HG02885 (cell line): ENCODE measurements at regions not wholly inside any gene's neighbourhood (a gene's known extent, or its start where the extent isn't known, plus 50 kb on each side); places are given as distances from the start of the nearest gene placed in this dataset.

Source experiments
- ATAC-seq: cut with Tn5 transposase; IDR thresholded peaks from one replicate; pipeline ENCODE4 v1.9.1; 2021; ENCODE audit warnings: mild to moderate bottlenecking; ENCODE audit not compliant: unreplicated experiment, poor library complexity

GRCh38 chr3:162262129-162262528, 765.5 kb downstream of the OTOL1 start:
- ATAC-seq, result no peak

GRCh38 chr3:162263596-162263995, 767.0 kb downstream of the OTOL1 start:
- no peak for ATAC-seq

GRCh38 chr3:162269636-162270458, 773.2 kb downstream of the OTOL1 start:
- no peak for ATAC-seq

GRCh38 chr3:162274070-162274469, 777.5 kb downstream of the OTOL1 start:
- no peak for ATAC-seq

- ATAC-seq, result no peak
Measured at GRCh38 chr3:162278834-162279233, 782.2 kb downstream of the OTOL1 start.

GRCh38 chr3:162285259-162285658, 788.7 kb downstream of the OTOL1 start:
- ATAC-seq, result no peak

- ATAC-seq, result no peak
Measured at GRCh38 chr3:162287600-162287999, 791.0 kb downstream of the OTOL1 start.

GRCh38 chr3:162292409-162292808, 795.8 kb downstream of the OTOL1 start:
- ATAC-seq, result no peak

- no peak for ATAC-seq
Measured at GRCh38 chr3:162295323-162295983, 798.8 kb downstream of the OTOL1 start.

- ATAC-seq, result no peak
Measured at GRCh38 chr3:162302983-162303624, 806.5 kb downstream of the OTOL1 start.

- ATAC-seq, result no peak
Measured at GRCh38 chr3:162317046-162317445, 820.4 kb downstream of the OTOL1 start.

- no peak for ATAC-seq
Measured at GRCh38 chr3:162328649-162329048, 832.0 kb downstream of the OTOL1 start.

GRCh38 chr3:162329514-162329913, 832.9 kb downstream of the OTOL1 start:
- no peak for ATAC-seq

GRCh38 chr3:162332344-162332743, 835.7 kb downstream of the OTOL1 start:
- ATAC-seq, result no peak

GRCh38 chr3:162334537-162334936, 837.9 kb downstream of the OTOL1 start:
- ATAC-seq, result no peak

GRCh38 chr3:162337630-162338029, 841.0 kb downstream of the OTOL1 start:
- ATAC-seq, result no peak

- no peak for ATAC-seq
Measured at GRCh38 chr3:162338514-162338913, 841.9 kb downstream of the OTOL1 start.

GRCh38 chr3:162348912-162349311, 852.3 kb downstream of the OTOL1 start:
- no peak for ATAC-seq

- no peak for ATAC-seq
Measured at GRCh38 chr3:162353414-162353813, 856.8 kb downstream of the OTOL1 start.

- ATAC-seq, result no peak
Measured at GRCh38 chr3:162354356-162354755, 857.7 kb downstream of the OTOL1 start.

- no peak for ATAC-seq
Measured at GRCh38 chr3:162365066-162365719, 868.6 kb downstream of the OTOL1 start.
